Midbrain (tissue), 1 donor: ENCODE measurements at regions not wholly inside any gene's neighbourhood (a gene's known extent, or its start where the extent isn't known, plus 50 kb on each side); places are given as distances from the start of the nearest gene placed in this dataset.

Source experiments
- DNase-seq: peaks from one replicate; lab custom pipeline; 2025; lab: John Stamatoyannopoulos, UW

DNA sequence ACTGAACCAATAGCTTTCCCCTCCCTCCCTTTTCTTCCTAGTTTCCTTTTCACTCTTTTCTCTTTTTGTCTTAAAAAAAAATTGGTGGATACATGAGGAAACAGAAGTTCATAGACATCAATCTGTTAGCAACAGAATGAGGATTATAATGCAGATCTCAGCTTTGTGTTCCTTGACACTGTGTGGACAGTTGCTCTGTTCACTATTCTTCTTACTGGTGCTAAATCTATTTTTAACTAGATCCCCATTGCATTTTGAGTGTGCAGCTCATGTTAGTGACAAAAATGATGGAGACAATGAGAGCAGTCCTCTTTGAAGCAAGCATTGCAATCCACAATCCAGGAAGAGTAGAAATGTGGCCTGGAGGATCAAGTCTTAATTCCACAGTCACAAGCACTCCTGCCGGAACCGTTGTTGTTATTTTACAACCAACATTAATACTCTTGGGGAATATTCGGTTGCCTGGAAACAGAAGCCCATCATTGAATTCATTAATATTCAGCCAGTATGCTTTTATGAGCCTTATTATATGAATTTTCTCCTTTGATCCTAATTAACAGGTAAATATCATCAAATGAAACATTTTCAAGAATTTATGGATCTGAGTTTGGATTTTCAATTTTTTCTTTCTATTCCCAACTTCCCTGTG lies 1016.8 kb downstream of the NTRK3 start:
- DNase-seq = no peak

DNA sequence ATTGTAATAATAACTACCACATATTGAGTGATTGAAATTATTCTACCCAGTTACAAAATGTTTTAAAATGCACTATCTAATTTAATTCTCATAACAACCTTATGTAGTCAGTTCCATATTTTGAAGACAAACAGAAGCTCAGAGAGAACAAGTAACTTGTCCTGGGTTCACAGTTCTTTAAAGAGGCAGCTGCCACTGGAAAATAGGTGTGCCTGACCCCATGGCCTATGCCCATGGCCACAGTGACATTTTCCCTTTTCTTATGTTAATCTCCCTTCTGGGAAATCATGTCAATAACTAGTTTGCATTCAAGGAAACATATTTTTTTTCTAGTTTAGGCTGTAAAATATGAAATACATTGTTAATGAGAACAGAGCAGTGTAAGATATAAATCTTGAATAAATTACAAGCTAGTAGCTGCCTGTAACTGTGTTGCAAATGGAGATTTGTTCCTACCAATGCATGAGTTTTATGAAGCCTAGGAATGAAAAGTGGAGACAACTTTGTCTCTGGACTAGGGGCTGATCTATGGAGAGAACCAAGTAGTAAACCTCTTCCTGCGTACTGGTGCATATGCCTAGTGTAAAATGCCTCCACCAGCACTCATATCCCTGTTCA lies 1018.0 kb downstream of the NTRK3 start:
- DNase-seq = no peak

DNA sequence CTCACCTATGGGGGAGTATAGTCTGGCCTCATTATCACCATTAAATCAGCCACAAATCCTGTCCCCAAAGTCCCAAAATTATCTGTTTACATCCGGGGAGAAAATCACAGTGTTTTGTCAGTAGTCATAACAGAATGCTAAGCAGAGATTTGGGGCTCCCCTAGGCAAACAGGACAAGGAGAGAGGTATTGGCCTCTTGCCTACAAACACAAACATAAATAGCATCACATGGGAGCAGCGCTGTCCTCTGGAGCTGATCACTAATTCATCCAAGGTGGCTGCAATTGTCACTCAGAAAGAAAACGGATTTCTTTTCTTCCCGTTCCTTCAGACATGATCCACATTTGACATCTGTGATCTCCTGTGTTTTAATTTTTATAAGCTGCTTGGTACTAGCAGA lies 1028.1 kb downstream of the NTRK3 start:
- no peak for DNase-seq

DNA sequence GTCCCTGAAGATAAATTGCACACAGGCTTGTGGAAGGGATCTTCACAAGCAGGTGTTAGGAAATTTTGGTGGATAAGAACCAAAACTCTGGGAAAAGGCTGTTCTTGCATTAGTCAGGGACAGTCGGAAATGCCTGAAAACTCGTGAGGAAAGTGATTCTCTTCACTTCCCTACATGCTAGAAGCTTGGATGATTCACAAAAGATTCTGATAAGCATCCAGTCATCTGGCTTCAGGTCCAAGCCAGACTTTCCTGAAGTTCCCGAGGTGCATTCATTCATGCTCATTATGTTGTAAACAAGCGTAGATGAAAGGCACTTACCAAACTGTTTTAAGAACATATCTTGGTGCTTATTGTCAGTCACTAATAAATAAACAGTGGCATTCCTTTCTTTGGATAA lies 1028.7 kb downstream of the NTRK3 start:
- DNase-seq = no peak

DNA sequence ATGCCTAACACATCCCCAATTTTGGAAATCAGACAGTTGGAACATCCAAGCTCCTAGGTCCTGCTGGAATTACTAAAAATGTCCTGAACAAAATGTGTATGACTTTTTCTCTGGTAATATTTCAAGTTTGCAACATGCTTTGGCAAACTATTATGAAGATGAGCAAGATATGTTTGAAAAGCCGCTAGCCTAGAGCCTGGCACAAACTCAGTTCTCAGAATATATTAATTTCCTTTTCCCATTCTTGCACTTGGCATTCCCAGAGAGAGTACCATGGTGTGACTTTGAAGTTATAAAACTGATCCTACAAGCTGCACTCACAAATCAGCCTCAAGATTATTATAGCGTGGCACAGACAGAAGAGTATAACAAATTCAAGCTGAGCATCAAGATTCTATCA lies 1031.1 kb downstream of the NTRK3 start:
- DNase-seq = no peak

DNA sequence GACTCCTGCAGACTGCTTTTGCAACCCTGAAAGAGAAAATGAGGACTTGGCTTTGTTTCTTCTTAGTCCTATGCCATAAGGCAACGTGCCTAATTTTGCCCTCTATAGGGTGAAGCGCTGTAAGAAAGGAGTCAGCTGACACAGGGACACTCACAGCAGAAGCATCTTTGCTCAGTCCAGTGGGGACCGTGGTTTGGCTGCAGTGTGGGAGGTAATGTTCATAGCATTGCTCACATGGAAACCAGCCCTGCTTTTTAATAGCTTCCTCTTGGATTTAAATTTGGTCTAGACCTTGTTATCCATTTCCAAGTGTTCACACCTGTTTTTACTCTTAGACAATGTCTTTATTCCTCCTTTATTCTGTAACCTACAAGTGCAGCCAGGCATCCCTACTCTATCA lies 1032.1 kb downstream of the NTRK3 start:
- no peak for DNase-seq

DNA sequence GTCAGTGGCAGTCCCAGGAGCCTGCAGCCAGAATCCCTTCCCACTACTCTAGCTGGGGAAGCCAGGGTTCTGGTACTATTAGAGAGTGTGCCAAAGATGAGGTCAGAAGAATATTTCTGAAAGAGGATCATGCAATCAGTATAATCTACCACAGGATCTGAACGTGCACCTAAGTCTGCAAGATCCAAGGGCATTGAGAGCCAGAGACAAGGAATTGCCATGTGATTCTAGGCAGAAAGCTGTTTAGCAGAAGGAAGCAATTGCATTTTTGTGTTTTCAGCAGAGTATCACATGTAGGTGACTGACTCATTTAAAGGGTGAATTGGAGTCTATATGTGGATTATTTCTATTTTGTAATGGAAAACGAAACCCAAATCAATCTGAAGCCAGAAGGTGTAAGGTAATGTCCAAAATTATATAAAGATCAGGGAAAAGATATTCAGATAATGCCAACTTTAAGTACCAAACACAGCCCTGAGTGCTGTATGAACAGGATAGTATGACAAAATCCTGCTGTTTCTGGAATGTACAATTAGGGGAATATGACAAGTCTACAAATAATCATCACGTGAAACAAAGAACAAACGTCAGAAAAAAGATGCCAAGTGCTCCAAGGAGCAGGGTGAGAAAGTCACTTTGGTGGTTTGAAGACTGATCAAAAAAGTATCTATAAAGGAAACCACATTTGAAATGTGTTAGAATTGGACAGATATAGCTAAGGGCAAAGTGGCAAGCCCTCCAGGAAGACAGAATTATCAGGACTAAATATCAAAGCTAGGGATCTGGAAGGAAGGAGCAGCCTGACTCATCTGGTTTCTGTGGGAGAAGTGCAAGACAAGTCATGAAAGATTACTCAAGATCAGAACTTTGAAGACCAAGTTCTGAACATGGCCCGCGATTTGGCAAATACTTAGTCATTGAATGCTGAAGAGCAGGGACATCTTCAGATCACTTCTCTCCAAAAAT lies 1036.6 kb downstream of the NTRK3 start:
- no peak for DNase-seq

DNA sequence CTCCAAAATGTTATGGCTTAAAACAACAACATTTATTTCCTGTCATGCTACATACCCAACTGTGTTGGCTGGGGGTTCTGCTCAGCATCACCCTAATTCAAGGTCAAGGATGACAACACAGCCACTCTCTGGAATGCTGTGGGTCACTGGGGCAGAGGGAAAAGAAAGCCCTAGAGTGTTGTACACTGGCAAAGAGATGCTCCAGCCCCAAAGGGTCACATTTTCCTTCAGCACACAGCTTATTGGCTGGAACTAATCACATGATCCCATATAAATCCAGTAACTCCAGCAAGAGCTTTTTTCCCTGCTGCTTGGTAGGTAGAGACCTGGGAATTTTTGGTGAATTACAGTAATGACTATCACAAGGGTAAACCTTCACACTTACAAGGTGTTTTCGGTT lies 1041.4 kb downstream of the NTRK3 start:
- DNase-seq = no peak

DNA sequence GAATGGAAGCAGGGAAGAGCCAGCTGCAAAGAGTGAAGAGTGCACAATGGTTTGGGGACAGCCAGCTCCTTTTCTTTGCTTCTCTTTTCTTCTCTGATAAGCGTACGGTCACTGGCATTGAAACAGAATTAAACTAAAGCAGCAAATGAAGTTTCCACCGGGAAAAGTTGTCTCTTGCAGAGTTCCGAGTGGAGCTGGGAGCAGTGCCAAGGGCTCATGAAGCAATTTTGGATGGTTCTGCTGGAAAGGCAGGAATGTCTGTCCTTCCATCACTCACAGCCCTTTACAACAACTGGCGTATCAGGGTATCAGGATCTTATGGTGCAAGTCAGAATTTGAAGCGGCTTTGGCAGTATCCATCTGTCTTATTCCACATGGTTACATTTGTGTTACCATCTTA lies 1042.9 kb downstream of the NTRK3 start:
- DNase-seq = no peak

DNA sequence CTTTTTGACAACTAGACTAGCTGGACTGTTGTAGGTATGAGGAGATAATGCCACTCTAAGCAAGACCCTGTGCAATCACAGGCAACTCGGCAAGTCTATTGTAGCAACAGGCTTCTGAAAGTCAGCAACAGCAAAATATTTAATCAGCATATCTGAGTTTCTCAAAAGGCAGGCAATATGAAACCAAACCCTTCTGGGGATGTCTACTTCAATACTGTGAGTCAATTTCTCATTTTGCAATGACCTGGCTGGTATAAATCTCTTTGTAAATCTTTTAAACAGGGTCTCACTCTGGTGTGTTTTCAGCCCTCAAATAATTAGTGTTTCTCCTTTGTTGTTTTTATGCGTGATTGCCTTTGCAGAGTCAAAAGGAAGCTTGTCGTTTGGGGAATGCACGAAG lies 1044.5 kb downstream of the NTRK3 start:
- DNase-seq = no peak

DNA sequence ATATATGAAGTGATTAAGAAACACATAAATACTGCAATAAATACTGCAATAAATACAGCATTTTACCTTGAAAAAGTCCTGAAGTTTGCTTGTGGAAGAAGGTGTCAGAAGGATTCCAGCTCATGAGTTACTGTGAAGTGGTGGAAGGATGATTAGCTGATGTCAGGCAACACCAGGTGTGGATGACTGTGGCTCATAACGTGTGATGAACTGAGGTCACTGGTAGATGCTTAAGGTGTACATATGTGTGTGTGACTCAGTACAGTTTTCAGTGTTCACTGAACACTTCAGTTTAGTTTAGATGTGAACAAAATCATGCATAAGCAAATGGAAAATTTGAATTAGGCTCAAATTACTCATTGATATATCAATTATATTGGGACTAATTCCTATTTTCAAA lies 1045.0 kb downstream of the NTRK3 start:
- no peak for DNase-seq

DNA sequence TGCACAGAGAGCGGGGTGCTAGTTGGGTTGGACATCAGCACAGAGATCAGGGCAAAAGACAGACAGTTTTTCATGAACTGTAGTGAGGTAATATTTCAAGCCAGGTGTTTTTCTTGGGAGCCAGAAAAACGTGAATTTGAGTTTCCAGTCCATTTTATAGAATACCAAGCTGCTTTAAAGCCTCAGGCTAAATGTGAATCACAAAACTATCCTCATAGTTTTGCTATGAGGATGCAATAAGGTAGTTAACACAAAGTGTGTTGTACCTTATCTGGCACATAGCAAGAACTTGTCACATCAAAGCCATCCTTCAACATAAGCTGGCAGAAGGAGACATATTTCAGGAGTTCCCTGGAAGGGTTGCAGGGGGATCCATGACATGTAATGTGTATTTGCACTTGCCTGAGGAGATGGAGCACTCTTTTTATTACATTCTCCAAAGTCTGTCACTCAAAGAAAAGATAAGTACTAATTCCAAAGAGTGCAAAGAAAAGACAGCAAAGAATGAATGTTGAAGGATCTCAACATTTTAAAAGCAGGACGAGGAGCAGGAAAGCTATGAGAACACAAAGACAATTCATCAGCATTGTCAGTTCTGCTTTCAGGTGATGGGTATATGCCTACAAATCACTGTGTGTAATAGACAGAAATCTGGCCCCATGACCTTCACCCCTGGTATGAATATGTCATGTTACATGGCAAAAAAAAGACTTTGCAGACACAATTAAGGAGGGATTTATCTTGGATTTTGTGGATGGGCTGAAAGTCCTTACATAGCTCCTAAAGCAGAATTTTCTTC lies 1046.4 kb downstream of the NTRK3 start:
- no peak for DNase-seq

DNA sequence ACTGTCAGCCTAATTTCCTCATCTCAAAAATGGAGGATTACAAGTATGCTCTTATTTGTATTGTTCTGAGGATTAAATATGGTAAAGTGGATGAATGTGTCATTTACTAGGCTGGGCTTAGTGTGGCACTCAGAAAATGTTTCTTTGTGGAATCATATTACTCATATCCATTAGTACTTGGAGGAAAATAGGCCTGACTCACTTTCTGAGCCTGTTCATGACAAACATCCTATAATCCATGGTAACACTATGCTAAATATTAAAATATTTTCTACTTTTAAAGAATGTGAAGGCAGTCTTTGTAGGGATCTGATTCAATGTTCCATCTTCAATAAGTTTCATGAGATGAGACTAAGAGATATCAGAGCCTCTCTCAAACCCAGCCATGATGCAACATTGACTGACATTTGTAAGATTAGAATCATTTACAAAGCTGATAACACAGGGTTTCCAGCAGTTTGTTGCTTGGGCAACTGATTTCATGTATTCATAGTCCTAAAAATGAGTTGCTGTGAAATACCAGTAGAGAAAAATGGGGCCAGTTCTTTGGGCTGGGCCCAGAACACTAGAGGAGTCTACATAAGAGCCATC lies 1048.5 kb downstream of the NTRK3 start:
- DNase-seq = no peak

DNA sequence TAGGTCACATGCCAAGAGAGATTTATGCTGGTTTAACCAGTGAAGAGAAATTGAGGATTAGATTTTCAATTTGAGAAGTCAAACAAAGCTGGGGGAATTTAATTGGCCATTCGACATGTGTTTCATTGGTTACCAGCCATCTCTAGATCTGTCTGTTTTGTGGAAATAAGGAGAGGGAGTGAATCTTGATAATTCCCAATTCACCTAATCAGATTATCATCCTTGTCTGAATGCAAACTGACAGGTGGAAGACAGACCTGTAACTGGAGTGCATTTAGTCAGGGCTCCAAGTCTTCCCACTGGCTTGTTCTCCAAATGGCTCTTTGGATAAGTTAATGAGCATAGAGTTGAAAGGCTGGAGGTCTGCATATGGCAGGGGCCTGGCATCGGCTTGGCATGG lies 1049.3 kb downstream of the NTRK3 start:
- DNase-seq = no peak

DNA sequence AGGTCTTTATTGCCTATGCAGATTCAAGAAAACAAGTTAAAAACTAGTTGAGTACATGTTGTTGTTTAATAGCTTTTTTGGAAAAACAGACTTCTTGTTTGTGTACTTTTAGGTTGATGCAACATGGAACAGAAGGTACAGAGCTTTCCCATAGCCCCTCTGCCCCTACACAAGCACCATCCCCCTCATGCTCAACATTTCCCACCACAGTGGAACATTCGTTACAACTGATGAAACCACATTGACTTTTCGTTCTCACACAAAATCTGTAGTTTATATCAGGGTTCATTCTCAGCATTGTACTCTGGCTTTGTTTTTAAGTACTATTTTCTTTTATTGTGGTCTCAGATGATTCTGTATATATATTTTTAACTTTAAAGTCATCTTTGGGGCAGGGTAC lies 1054.6 kb downstream of the NTRK3 start:
- no peak for DNase-seq

DNA sequence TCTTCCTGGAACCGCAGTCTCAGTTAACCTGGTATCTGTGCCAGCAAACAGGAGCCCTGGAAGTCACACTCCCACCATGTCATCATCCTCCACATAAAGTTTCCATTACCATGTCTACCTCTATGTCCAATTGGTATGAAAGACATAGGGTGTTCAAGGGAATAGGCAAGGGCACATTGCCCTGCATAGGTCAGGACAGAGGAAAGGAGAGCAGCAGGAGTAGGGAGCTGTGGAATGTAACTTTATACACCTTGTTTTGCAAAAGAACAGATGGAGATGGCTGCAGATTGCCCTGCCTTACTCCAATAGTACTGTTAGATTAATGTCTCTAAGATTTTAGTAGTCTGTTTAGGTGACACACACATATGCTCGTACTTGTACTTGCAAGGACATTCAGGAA lies 1056.4 kb downstream of the NTRK3 start:
- DNase-seq = no peak

DNA sequence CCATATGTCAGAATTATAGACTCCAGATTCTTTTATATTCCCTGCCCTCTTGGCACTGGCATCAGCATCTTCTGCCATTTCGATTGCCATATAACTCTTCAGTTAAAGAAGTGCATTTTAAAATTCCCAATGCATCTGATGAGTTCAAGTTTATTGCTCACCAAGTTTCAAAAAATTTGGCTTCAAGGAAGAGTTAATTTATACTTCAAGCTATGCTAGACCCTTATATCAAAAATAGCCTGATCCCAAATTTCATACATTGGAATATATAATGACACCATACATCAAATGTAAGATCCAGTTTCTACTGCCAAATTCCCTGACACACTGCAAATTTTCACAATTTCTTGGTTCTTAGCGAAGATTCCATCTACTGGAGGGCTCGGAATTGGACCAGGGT lies 1058.6 kb downstream of the NTRK3 start:
- no peak for DNase-seq

DNA sequence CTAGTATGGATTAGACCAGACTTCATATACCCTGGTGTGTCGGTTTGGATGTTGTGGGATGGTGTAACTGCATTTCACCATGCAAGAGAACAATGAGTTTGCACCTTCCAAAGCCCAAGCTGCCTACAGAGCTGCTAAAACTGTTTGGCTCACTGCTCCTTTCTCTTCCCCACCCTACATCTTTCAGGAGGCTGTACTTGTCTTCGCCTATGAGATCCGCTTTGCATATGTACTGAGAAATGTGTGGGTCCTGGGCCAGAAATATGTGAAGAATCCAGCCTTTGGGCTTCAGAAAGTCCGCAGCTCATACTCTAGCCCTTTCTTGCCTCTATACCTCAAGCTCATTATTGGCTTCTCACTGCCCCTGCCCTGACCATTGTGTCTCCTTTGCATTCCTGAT lies 1060.0 kb downstream of the NTRK3 start:
- DNase-seq = no peak

DNA sequence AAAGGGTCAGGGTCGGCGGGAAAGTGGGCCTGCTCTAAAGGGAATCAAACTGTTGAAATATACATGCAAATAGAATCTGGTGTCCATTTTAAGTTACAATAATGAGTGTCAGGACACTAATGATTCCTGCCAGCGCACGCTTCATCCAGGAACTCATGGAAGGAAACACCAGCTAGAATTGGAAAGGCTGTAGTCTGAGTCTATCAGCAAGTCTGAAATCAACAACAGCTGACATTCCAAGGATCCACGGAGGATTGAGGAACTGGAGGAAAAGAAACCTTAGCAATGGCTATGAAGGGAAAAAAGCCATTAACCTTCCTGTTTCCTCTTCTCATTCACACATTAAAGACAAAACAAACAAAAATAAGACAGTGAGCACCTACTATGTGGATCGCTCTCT lies 1063.1 kb downstream of the NTRK3 start:
- no peak for DNase-seq

DNA sequence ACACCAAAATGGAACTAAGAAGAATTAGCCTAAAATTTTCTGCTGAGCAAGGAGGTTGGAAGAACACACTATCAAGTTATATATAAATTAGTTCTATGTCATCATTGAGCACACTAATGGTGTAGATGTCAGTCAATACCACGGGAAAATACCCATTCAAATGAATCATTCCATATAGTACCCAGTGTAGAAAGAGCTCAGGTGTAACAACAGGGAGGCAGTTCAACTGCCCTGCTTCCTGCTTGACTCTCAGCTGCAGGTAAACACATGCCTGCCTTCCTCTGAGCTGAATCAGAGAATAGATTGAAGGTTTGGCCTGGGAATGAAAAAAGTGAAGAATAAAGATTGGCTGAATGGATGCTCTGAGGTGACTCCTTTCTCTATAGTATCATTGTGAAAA lies 1088.0 kb downstream of the AGBL1 start:
- DNase-seq = no peak

DNA sequence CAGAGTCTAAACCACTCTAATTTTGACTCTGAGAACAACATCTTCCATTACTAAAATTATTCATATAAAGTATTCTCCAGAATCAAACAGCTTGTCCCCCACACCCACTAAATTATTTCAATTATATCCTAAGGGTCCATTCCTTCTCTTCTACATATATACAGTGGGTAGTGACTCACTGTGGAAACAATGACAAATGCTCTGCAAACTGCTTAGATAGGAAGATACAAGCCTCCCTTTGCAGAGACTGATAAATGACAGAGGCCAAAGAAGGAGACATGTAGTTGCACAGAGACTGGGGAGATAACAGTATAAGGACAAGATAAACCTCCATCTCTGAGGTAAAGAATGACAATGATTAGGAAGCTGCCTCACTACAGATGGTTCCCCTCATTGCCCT lies 1087.4 kb downstream of the AGBL1 start:
- DNase-seq = no peak

DNA sequence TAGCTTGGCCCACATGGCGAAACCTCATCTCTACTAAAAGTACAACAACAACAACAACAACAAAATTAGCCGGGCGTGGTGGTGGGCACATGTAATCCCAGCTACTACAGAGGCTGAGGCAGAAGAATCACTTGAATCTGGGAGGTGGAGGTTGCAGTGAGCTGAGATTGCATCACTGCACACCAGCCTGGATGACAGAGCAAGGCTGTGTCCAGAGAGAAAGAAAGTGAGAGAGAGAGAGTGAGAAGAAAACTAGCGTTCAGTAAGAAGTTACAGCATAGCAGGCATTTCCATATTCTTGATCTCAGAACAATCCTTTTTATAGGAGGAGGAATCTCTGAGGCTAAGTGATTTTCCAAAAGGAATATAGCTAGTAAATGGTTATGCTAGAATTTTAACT lies 1076.1 kb downstream of the AGBL1 start:
- no peak for DNase-seq
